Naive B cell (primary cell): ENCODE measurements at regions not wholly inside any gene's neighbourhood (a gene's known extent, or its start where the extent isn't known, plus 50 kb on each side); places are given as distances from the start of the nearest gene placed in this dataset.
"Not testable (repeated sequence)": the region's sequence is repeated elsewhere in the genome, so short reads cannot be mapped to it uniquely, and the experiment has no call there.

ENCODE experiments used
- ATAC-seq, 2 donors: fragments of 150-1000 bp; cut with Tn5 transposase; 2 replicates each; pipeline ENCODE4 v1.10.0; 2021; ENCODE audit warnings: low read depth in 2 of 2, mild to moderate bottlenecking in 2 of 2, moderate library complexity in 2 of 2
- DNase-seq: peaks from one replicate; pipeline ENCODE4 v3.0.0; 2022
- H3K27ac Mint-ChIP-seq, 6 donors: one replicate each; pipeline ENCODE4 v1.8.0; 2020 to 2022; ENCODE audit warnings: mild to moderate bottlenecking in 6 of 6, mixed read lengths in 6 of 6, moderate library complexity in 5 of 6, inconsistent platforms in 2 of 6
- H3K27me3 Mint-ChIP-seq, 3 donors: one replicate each; pipeline ENCODE4 v1.8.0; 2021 to 2022; ENCODE audit warnings: mixed read lengths in 3 of 3, mild to moderate bottlenecking in 1 of 3
- H3K36me3 Mint-ChIP-seq, 2 donors: one replicate each; pipeline ENCODE4 v1.8.0; 2020 to 2022; ENCODE audit warnings: mixed read lengths in 2 of 2, inconsistent platforms in 1 of 2, mild to moderate bottlenecking in 1 of 2
- H3K4me1 Mint-ChIP-seq, 3 donors: one replicate each; pipeline ENCODE4 v1.8.0; 2020 to 2022; ENCODE audit warnings: mixed read lengths in 3 of 3, inconsistent platforms in 1 of 3, mild to moderate bottlenecking in 1 of 3, moderate library complexity in 1 of 3
- H3K4me3 Mint-ChIP-seq, 8 donors: one replicate each; pipeline ENCODE4 v1.8.0; 2020 to 2022; ENCODE audit warnings: mild to moderate bottlenecking in 8 of 8, mixed read lengths in 8 of 8, moderate library complexity in 8 of 8, inconsistent platforms in 2 of 8
- H3K9me3 Mint-ChIP-seq, 7 donors: one replicate each; pipeline ENCODE4 v1.8.0; 2020 to 2022; ENCODE audit warnings: mixed read lengths in 7 of 7, mild to moderate bottlenecking in 5 of 7, inconsistent platforms in 2 of 7, moderate library complexity in 1 of 7

- H3K27me3 Mint-ChIP-seq, H3K4me3 Mint-ChIP-seq, H3K9me3 Mint-ChIP-seq, DNase-seq, H3K4me1 Mint-ChIP-seq, H3K36me3 Mint-ChIP-seq, ATAC-seq, H3K27ac Mint-ChIP-seq: not testable (repeated sequence)
These were observed 526.1 kb downstream of the DTWD2 start for GRCh38 chr5:118462276-118462675.

DNA sequence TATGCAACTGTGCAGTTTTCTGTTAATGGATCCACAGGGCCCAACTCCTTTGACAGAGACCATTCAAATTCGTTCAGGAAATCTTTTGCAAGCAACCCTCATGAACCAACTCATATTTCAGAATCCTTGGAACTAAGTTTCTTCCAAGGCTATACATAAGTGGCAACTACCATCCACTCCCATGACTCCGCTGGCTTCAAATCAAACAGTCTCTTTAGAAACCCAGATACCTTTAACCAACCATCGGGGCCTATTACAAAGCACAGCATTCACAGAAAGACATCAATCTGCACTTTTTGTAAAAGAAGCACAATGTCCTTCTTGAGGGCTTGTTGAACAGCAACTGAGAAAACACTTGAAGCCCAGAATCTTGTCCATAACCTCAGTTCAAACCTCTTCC lies 526.9 kb downstream of the DTWD2 start:
- Mint-ChIP-seq H3K27ac (no peak overlapping the region), H3K36me3 (no peaks in the 10 kb centered on the region)

DNA sequence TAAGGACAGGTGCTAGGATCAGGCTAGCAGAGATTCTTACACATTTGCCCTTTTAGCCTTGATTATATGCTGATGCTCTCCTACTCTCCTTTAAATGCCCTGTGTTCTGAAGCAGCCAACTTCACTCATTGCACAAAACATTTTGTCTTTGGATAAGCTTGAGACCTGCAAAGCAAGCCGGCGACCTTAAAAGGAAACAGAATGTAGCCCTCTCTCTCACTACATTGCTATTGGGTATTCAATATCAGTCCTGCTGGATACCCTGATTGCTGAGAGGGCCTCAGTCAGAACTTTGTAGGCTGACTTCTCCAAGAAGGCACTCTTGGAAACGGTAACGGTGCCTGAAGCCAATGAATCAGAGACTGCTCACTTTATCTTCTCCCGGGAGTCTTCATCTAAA lies 528.9 kb downstream of the DTWD2 start:
- H3K27me3 Mint-ChIP-seq, result no peaks in the 10 kb centered on the region
- peaks cover 0 to 3% (median 0%) of the 10 kb centered on the region in 7 donors for H3K9me3 Mint-ChIP-seq
- no peaks in the 10 kb centered on the region for H3K4me1 Mint-ChIP-seq
- no peak for DNase-seq
- no peak overlapping the region for H3K27ac Mint-ChIP-seq
- ATAC-seq, result no peak
- no peaks in the 10 kb centered on the region for H3K36me3 Mint-ChIP-seq
- H3K4me3 Mint-ChIP-seq, result no peak overlapping the region

More for the DNA sequence above, 526.9 kb downstream of the DTWD2 start:
- Mint-ChIP-seq H3K4me3 (no peak overlapping the region), H3K4me1 (no peaks in the 10 kb centered on the region), H3K27me3 (no peaks in the 10 kb centered on the region), H3K9me3 (peaks cover 0 to 3% (median 0%) of the 10 kb centered on the region in 7 donors)
- ATAC-seq (no peak), DNase-seq (no peak)

GRCh38 chr5:118456085-118456484 lies 532.3 kb downstream of the DTWD2 start:
- no peak overlapping the region for H3K4me3 Mint-ChIP-seq
- no peaks in the 10 kb centered on the region for H3K4me1 Mint-ChIP-seq
- H3K9me3 Mint-ChIP-seq, result peaks cover 0 to 3% (median 0%) of the 10 kb centered on the region in 7 donors
- no peak overlapping the region for H3K27ac Mint-ChIP-seq
- no peaks in the 10 kb centered on the region for H3K36me3 Mint-ChIP-seq
- ATAC-seq, result no peak
- no peaks in the 10 kb centered on the region for H3K27me3 Mint-ChIP-seq
- no peak for DNase-seq

- Mint-ChIP-seq H3K27ac (no peak overlapping the region), H3K27me3 (no peaks in the 10 kb centered on the region), H3K9me3 (no peaks in the 10 kb centered on the region), H3K36me3 (no peaks in the 10 kb centered on the region), H3K4me3 (no peak overlapping the region), H3K4me1 (no peaks in the 10 kb centered on the region)
- DNase-seq (no peak), ATAC-seq (no peak)
These were observed 536.6 kb downstream of the DTWD2 start for GRCh38 chr5:118451697-118452247.

DNA sequence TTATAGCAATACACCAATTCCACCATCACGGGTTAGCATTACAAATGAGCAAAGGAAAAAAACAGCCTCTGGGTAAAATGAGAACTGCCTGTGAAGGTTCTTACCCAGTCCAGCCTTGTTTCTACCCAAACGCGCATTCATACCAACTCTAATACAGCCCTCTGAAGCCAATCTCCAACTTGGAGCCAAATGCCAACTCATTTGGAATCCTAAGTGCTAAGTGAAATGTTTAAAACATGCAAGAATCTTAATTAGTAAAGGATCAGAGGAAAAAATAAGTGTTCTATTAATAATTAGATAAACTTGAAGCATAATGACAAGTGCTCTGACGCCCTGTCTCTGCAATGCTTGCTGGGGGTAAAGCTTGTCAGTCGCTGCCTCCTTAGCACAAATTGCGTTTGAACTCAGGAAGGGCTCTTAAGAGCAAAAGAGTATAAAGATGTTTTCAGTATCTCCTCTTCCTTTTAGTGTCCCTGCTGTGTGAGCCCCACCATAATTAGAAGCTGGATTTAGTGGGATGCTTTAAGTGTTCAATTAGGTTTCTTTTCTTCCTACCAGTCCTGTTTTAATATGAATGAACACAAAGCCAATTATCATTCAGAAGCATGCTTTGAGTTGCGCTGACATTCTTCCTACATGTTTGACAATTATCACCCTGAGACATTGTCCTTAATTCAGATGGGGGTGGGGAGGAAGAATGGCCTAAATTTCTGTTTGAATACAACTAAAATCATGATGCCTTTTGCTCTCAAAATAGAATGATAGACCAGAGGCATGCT lies 537.6 kb downstream of the DTWD2 start:
- no peak overlapping the region for H3K4me3 Mint-ChIP-seq
- H3K9me3 Mint-ChIP-seq, result no peaks in the 10 kb centered on the region
- ATAC-seq, result no peak
- no peak for DNase-seq
- H3K4me1 Mint-ChIP-seq, result no peaks in the 10 kb centered on the region
- H3K27ac Mint-ChIP-seq, result no peak overlapping the region
- no peaks in the 10 kb centered on the region for H3K36me3 Mint-ChIP-seq
- H3K27me3 Mint-ChIP-seq, result no peaks in the 10 kb centered on the region

GRCh38 chr5:118447350-118447749 lies 541.0 kb downstream of the DTWD2 start:
- Mint-ChIP-seq H3K27me3 (no peaks in the 10 kb centered on the region), H3K4me3 (no peak overlapping the region), H3K36me3 (no peaks in the 10 kb centered on the region), H3K4me1 (no peaks in the 10 kb centered on the region), H3K27ac (no peak overlapping the region), H3K9me3 (no peaks in the 10 kb centered on the region)
- DNase-seq (no peak), ATAC-seq (no peak)

DNA sequence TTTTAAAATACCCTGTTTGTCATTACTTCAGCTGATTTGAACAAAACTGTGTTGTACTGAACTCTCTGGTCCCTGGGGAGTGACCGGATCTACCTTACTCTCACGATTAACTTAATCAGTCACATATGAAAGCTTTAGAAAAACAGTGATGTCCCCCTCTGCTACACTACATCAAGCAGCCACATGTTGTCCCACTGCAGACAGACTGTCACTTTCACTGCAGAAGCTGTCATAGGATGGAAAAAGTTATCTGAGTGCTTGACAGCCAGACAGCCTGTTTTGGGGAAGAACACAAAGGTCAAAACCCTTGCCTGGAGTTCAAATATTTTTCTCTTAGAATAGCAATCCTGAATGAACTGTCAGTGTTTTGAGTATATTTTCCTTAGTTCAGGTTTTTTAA lies 546.4 kb downstream of the DTWD2 start:
- DNase-seq (no peak), ATAC-seq (no peak)
- Mint-ChIP-seq H3K36me3 (no peaks in the 10 kb centered on the region), H3K4me3 (no peak overlapping the region), H3K4me1 (no peaks in the 10 kb centered on the region), H3K27ac (no peak overlapping the region), H3K27me3 (no peaks in the 10 kb centered on the region), H3K9me3 (no peaks in the 10 kb centered on the region)

GRCh38 chr5:118441034-118441433 lies 547.3 kb downstream of the DTWD2 start:
- H3K27me3 Mint-ChIP-seq, result no peaks in the 10 kb centered on the region

GRCh38 chr5:118440496-118440895 lies 547.9 kb downstream of the DTWD2 start:
- Mint-ChIP-seq H3K4me3 (no peak overlapping the region), H3K27ac (no peak overlapping the region), H3K27me3 (no peaks in the 10 kb centered on the region), H3K36me3 (no peaks in the 10 kb centered on the region), H3K9me3 (no peaks in the 10 kb centered on the region), H3K4me1 (no peaks in the 10 kb centered on the region)
- no peak for ATAC-seq
- no peak for DNase-seq

More at GRCh38 chr5:118441034-118441433, 547.3 kb downstream of the DTWD2 start:
- DNase-seq, result no peak
- no peak for ATAC-seq
- Mint-ChIP-seq H3K27ac (no peak overlapping the region), H3K9me3 (no peaks in the 10 kb centered on the region), H3K4me1 (no peaks in the 10 kb centered on the region), H3K4me3 (no peak overlapping the region), H3K36me3 (no peaks in the 10 kb centered on the region)

GRCh38 chr5:118439831-118440230 lies 548.5 kb downstream of the DTWD2 start:
- ATAC-seq (no peak), DNase-seq (no peak)
- no peak overlapping the region for H3K27ac Mint-ChIP-seq
- H3K36me3 Mint-ChIP-seq, result no peaks in the 10 kb centered on the region
- H3K9me3 Mint-ChIP-seq, result no peaks in the 10 kb centered on the region
- no peaks in the 10 kb centered on the region for H3K27me3 Mint-ChIP-seq
- no peak overlapping the region for H3K4me3 Mint-ChIP-seq
- no peaks in the 10 kb centered on the region for H3K4me1 Mint-ChIP-seq

- Mint-ChIP-seq H3K36me3 (no peaks in the 10 kb centered on the region), H3K4me1 (no peaks in the 10 kb centered on the region), H3K4me3 (no peak overlapping the region), H3K27ac (no peak overlapping the region), H3K27me3 (peaks cover 0 to 5% (median 0%) of the 10 kb centered on the region in 3 donors), H3K9me3 (peaks cover 0 to 2% (median 0%) of the 10 kb centered on the region in 7 donors)
- DNase-seq (no peak), ATAC-seq (no peak)
These were observed 553.2 kb downstream of the DTWD2 start for GRCh38 chr5:118435131-118435530.

GRCh38 chr5:118434522-118434921 lies 553.8 kb downstream of the DTWD2 start:
- ATAC-seq (no peak), DNase-seq (no peak)
- H3K27me3 Mint-ChIP-seq, result peaks cover 0 to 5% (median 0%) of the 10 kb centered on the region in 3 donors
- no peak overlapping the region for H3K27ac Mint-ChIP-seq
- H3K36me3 Mint-ChIP-seq, result no peaks in the 10 kb centered on the region
- H3K9me3 Mint-ChIP-seq, result peaks cover 0 to 5% (median 0%) of the 10 kb centered on the region in 7 donors
- no peak overlapping the region for H3K4me3 Mint-ChIP-seq
- H3K4me1 Mint-ChIP-seq, result no peaks in the 10 kb centered on the region

DNA sequence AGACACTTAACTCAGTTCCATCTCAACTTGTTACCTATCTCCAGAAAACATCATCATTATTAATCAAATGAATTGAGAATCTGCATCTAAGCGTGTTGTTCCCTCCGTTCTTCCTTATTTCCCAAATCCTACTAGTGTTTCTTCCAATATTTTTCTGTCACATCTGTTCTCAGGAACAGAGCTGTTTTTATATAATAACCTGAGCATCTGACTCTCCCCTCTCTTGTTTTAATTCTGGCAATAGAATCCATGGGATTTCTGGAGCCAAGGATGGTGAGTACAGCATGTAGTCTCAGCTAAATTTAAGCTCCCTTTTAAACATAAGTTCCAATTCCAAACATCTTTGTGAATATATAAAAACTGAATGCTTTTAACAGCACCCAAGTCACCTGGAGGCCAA lies 558.3 kb downstream of the DTWD2 start:
- DNase-seq, result no peak
- ATAC-seq, result no peak
- peaks cover 0 to 5% (median 0%) of the 10 kb centered on the region in 3 donors for H3K27me3 Mint-ChIP-seq
- no peaks in the 10 kb centered on the region for H3K36me3 Mint-ChIP-seq
- peaks cover 0 to 20% (median 2%) of the 10 kb centered on the region in 7 donors for H3K9me3 Mint-ChIP-seq
- H3K4me1 Mint-ChIP-seq, result no peaks in the 10 kb centered on the region
- H3K4me3 Mint-ChIP-seq, result no peak overlapping the region
- H3K27ac Mint-ChIP-seq, result no peak overlapping the region
